Stimulated activated CD4-positive, alpha-beta T cell treated with anti-CD3 and anti-CD28 coated beads, Interleukin-2, amount 100 ng/mL, for 4 hours (primary cell): ENCODE measurements at regions not wholly inside any gene's neighbourhood (a gene's known extent, or its start where the extent isn't known, plus 50 kb on each side); places are given as distances from the start of the nearest gene placed in this dataset.
"Not testable (repeated sequence)": the region's sequence is repeated elsewhere in the genome, so short reads cannot be mapped to it uniquely, and the experiment has no call there.

Source experiments
- DNase-seq: peaks from one replicate; pipeline ENCODE4 v3.0.0-alpha.2; 2020; ENCODE audit warnings: low read depth

- no peak for DNase-seq
Measured at GRCh38 chr10:15428681-15429080, 57.6 kb upstream of the FAM171A1 start.

DNA sequence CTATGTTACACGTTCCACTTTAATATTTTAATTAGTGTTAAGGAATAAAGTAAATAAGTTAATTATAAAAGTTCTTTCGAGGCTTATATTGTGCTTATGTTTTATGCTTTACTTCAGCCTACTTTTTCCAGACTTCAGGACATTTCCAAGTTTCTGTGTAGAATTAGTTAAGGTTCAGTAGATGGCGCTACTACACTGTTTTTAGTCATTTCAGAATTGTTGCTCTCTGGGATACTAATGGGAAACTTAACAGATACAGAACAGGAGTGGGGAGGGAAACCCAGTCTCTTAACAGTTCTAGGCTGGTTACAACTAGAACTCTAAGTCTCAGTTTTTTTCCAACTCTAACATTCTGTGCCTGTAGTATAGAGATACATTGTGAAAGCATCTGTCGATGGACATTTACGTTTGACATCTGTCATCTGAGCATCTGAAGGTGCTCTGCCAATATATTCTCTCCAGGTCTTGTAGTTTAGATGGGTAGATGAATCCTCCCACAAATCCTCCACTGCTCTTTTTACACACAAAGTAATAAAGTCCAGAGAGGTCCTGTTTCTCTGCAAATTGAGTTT, 56.8 kb upstream of the FAM171A1 start:
- no peak for DNase-seq

DNA sequence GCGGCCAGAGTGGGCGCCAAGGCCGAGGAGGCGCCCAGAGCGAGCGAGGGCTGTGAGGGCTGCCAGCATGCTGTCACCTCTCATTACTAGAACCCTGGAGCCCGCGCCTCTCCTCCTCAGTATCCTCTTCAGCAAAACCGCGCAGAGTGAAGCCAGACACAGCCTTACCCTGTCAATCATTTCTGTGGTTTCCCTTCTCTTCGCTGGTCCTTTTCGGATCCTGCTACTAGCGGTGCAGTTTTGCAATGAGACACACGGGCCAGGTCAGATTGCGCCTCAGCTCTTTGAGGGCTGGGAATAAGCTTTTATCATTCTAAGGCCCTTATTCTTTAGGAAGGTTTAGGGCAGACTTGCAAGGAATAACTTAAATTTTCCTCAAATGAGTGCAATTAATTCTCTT, 55.5 kb upstream of the FAM171A1 start:
- DNase-seq: no peak

- DNase-seq: no peak
Measured at GRCh38 chr10:15426115-15426514, 55.0 kb upstream of the FAM171A1 start.

GRCh38 chr10:15421875-15422274, 50.8 kb upstream of the FAM171A1 start:
- DNase-seq: not testable (repeated sequence)
